ENCODE measurements at regions not wholly inside any gene's neighbourhood (a gene's known extent, or its start where the extent isn't known, plus 50 kb on each side); places are given as distances from the start of the nearest gene placed in this dataset.

DNA sequence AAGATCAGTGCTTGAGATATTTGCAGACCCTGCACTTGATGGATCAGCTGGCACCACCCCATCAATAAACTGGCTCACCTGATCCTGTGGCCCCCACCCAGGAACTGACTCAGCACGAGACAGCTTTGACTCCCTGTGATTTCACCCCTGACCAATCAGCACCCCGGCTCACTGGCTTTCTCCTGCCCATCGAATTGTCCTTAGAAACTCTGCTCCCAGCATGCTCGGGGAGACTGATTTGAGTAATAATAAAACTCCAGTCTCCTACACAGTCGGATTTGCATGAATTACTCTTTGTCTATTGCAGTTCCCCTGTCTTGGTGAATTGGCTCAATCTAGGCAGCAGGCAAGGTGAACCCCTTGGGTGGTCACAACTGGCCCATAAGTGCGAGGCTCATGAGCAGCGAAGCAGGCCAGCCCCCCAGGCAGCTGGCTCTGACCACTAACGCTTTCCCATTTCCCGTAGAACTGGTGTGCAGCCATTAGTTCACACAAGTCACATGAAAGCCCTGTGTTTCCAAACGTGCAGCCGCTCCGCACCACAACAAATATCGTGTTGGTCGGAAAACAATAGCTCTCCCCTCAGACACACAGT is 79.6 kb downstream of the RSPH3 start:
- DNase-seq (ENCODE audit: insufficient read length, low spot score) (no peak), FAIRE-seq (no peak)
- no peak for TF ChIP-seq POLR2A (IDR thresholded peaks at IDR 0.05; ENCODE audit: low read depth, low read length)

GRCh38 chr6:158919865-158920264 is 80.1 kb downstream of the RSPH3 start:
- TF ChIP-seq POLR2A (IDR thresholded peaks at IDR 0.05; ENCODE audit: low read depth, low read length), result no peak
- FAIRE-seq (no peak), DNase-seq (ENCODE audit: insufficient read length, low spot score) (no peak)

- no peak for DNase-seq (ENCODE audit: insufficient read length, low spot score)
- no peak for FAIRE-seq
- TF ChIP-seq POLR2A (IDR thresholded peaks at IDR 0.05; ENCODE audit: low read depth, low read length), result no peak
These were observed 83.4 kb downstream of the RSPH3 start for GRCh38 chr6:158916617-158917016.

GRCh38 chr6:158914923-158915322 is 85.1 kb downstream of the RSPH3 start:
- DNase-seq (ENCODE audit: insufficient read length, low spot score) (no peak), FAIRE-seq (no peak)
- TF ChIP-seq POLR2A (IDR thresholded peaks at IDR 0.05; ENCODE audit: low read depth, low read length), result no peak

GRCh38 chr6:158913580-158913979 is 86.4 kb downstream of the RSPH3 start:
- no peak for DNase-seq (ENCODE audit: insufficient read length, low spot score)
- no peak for TF ChIP-seq POLR2A (IDR thresholded peaks at IDR 0.05; ENCODE audit: low read depth, low read length)
- FAIRE-seq, result no peak

DNA sequence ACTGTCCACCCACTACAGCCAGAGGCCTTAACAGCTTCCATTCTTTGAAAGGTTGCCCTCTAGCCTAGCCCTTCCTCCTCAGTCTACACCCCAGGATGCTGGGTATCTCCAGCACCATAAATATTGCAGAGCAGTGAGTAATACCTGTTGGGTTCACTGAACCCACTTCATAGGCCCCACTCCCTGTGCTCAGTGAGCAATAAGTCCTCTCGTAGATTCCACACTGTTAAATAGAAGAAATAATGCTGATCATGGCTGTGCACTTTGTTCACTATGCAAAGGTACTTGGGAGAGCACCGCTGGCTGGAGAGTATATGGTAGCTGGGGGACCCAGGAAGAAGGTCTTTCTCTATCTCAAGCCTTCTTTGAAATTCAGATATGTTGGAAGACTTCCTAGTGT is 87.3 kb downstream of the RSPH3 start:
- FAIRE-seq (no peak), DNase-seq (ENCODE audit: insufficient read length, low spot score) (no peak)
- no peak for TF ChIP-seq POLR2A (IDR thresholded peaks at IDR 0.05; ENCODE audit: low read depth, low read length)

DNA sequence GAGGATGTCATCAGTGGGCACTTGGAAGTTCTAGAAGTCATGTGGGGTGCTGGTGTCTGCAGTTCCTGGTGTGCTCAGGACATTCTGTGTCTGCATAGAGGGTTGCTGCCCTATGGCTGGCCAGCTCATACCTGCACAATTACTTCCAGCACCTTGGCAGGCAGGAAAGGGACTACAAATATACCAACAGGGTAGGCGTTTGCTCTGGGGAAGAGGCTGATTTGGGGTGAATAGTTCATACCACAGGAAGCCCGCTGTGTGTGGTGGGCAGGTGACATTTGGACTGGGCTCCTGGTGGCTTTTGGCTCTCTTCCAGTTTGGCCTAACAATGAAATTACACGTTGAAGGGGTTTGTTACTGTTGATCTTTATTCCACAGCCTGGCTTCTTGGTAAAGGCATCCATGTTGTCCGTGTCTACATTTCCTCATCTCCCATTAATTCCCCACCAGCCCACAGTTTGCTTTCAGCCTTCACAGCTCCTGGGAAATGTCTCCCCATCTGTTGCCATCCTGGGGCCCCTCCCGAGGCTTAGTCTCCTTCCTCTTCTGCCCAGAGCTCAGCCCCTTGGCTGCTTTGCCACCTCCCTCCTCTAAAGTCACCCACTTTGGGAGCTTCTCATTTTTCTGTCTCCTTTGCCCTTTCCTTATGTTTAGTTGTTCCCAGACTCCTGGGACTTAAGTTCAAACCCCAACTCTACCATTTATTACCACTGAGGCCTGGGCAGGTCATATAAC is 88.1 kb downstream of the RSPH3 start:
- DNase-seq (ENCODE audit: insufficient read length, low spot score) (no peak), FAIRE-seq (no peak)
- TF ChIP-seq POLR2A (IDR thresholded peaks at IDR 0.05; ENCODE audit: low read depth, low read length), result no peak

- DNase-seq (ENCODE audit: insufficient read length, low spot score) (no peak), FAIRE-seq (no peak)
- no peak for TF ChIP-seq POLR2A (IDR thresholded peaks at IDR 0.05; ENCODE audit: low read depth, low read length)
These were observed 89.2 kb downstream of the RSPH3 start for GRCh38 chr6:158910484-158911440.

- no peak for TF ChIP-seq POLR2A (IDR thresholded peaks at IDR 0.05; ENCODE audit: low read depth, low read length)
- DNase-seq (ENCODE audit: insufficient read length, low spot score) (no peak), FAIRE-seq (no peak)
These were observed 90.1 kb downstream of the RSPH3 start for GRCh38 chr6:158909938-158910337.

GRCh38 chr6:158908606-158909005 is 89.4 kb upstream of the EZR start:
- no peak for DNase-seq (ENCODE audit: insufficient read length, low spot score)
- no peak for FAIRE-seq
- TF ChIP-seq POLR2A (IDR thresholded peaks at IDR 0.05; ENCODE audit: low read depth, low read length), result no peak

DNA sequence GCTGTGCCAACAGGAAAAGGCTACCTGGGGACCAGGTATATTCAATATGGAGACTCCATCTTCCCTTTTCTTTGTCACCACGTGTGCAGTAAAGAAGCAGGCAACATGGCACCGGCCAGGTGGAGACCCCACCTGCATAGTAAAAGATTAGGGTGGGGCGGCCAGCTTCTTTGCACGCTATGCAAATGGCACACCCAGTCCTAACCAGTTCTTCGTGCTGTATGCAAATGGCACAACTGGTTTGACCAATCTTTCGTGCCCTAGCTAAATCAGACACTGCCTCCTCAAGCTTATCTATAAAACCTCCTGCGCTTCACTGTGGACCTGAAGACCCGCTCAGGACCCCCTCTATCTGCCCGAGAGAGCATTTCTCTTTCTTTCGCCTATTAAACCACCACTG is 88.8 kb upstream of the EZR start:
- FAIRE-seq, result no peak
- DNase-seq (ENCODE audit: insufficient read length, low spot score), result no peak
- no peak for TF ChIP-seq POLR2A (IDR thresholded peaks at IDR 0.05; ENCODE audit: low read depth, low read length)

DNA sequence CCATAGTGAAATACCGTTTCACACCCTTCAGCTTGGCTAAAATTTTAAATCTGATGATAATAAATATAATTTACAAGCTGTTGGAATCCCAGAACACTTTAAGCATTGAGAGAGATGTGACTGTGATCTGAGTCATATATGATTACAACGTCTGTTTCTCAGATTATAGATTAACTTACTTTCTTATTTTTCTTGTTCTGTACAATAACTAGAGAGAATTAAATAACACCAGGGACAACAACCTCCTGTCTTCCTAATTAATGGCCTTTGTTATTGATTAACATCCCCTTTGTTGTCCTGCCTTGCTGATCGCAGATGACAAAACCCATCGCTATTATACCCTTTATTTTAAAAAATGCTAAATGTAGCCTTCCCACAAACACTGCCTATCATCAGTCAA is 87.8 kb upstream of the EZR start:
- TF ChIP-seq POLR2A (IDR thresholded peaks at IDR 0.05; ENCODE audit: low read depth, low read length), result no peak
- DNase-seq (ENCODE audit: insufficient read length, low spot score), result no peak
- FAIRE-seq, result no peak

DNA sequence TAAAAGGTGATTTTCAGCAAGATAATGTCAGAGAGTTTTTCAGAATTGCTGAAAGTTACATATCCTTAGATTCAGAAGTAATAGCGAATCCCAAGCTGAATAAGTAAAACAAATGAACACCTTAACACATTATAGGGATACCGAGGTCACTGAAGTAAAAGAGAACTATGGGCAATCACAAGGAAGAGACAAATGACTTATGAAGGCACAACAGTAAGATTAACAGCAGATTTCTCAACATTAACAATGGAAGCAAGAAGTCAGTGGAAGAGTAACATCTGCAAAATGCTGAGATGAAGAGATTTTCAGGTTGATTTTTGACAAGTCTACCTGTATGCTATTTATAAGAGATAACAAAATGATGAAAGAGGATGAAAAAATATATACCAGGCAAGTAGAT is 86.1 kb upstream of the EZR start:
- no peak for TF ChIP-seq POLR2A (IDR thresholded peaks at IDR 0.05; ENCODE audit: low read depth, low read length)
- DNase-seq (ENCODE audit: insufficient read length, low spot score), result no peak
- FAIRE-seq, result no peak

DNA sequence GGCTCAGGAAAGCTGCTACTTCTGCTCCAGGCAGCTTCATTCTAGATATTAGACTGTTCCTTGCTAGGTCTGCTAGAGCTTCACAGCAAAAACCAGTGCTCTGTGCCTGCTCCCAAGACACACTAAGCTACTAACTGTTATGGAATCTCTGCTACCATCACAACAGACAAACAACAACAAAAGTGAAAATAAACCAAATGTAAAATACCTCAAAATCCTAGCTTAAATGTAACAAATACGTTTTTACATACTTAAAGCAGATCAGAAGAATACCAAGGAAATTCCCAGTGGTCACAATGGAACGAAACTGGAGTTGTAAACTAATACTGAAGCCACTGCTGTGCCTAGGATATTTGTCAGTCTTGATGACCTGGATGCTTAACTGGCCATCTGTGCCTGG is 84.6 kb upstream of the EZR start:
- no peak for FAIRE-seq
- no peak for TF ChIP-seq POLR2A (IDR thresholded peaks at IDR 0.05; ENCODE audit: low read depth, low read length)
- DNase-seq (ENCODE audit: insufficient read length, low spot score), result no peak

Data from H54 (cell line).